Muscle layer of duodenum (tissue), 2 donors: ENCODE measurements at regions not wholly inside any gene's neighbourhood (a gene's known extent, or its start where the extent isn't known, plus 50 kb on each side); places are given as distances from the start of the nearest gene placed in this dataset.

Source experiments
- H3K27ac ChIP-seq: one replicate; pipeline ENCODE4 v1.7.0; 2013; ENCODE audit warnings: mild to moderate bottlenecking, low read length
- H3K27me3 ChIP-seq: one replicate; pipeline ENCODE4 v1.7.0; 2013; ENCODE audit warnings: low read depth, mild to moderate bottlenecking, control low read depth, low read length
- H3K36me3 ChIP-seq, 2 donors: one replicate each; pipeline ENCODE4 v1.7.0; 2013; ENCODE audit warnings: low read length in 2 of 2, control low read depth in 1 of 2, mild to moderate bottlenecking in 1 of 2; ENCODE audit not compliant: insufficient read depth in 2 of 2, control insufficient read depth in 1 of 2
- H3K4me1 ChIP-seq, 2 donors: one replicate each; pipeline ENCODE4 v1.7.0; 2013; ENCODE audit warnings: low read length in 2 of 2, mild to moderate bottlenecking in 2 of 2, control low read depth in 1 of 2, moderate library complexity in 1 of 2; ENCODE audit not compliant: insufficient read depth in 2 of 2, control insufficient read depth in 1 of 2
- H3K4me3 ChIP-seq, 2 donors: one replicate each; pipeline ENCODE4 v1.7.0; 2013; ENCODE audit warnings: low read length in 2 of 2, low read depth in 1 of 2, mild to moderate bottlenecking in 1 of 2
- H3K9me3 ChIP-seq, 2 donors: one replicate each; pipeline ENCODE4 v1.7.0; 2013; ENCODE audit warnings: low read length in 2 of 2, control low read depth in 1 of 2, mild to moderate bottlenecking in 1 of 2; ENCODE audit not compliant: control insufficient read depth in 1 of 2
- donor health status: healthy.

DNA sequence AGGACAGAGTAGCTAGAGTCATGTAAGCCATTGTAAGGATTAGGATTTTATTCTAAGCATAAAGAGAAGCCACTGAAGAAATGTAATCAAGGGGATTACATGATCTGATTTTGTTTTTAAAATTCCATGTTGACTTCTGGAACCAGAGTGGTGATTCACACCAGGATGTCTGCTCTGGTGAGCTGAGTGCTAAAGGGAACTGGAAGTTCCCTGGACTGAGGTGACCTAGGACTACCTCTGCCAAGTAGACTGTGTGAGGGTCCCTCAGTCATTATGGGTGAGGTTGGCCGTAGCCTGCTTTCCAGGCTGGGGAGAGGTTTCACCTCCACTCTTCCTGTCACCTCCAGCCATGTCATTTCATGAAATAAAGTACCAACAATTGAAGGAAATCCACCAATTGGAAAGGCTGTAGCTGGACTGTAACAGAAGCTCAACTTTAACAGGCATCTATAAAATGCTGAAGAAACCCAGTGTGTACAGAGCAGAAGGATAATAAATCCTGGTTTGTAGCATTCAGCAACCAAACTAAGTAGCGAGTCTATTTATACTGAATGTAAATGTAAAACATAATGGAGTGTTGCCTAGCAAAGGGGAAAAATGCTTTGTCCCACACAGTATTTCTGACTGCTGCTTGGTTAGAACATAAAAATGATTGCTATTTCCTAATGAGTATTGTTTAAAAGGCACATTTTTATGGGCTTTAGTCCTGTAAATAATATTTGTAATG is 507.4 kb upstream of the PKDCC start:
- H3K27ac ChIP-seq: no peak overlapping the region
- H3K27me3 ChIP-seq: no peaks in the 10 kb centered on the region
- H3K36me3 ChIP-seq: no peaks in the 10 kb centered on the region

DNA sequence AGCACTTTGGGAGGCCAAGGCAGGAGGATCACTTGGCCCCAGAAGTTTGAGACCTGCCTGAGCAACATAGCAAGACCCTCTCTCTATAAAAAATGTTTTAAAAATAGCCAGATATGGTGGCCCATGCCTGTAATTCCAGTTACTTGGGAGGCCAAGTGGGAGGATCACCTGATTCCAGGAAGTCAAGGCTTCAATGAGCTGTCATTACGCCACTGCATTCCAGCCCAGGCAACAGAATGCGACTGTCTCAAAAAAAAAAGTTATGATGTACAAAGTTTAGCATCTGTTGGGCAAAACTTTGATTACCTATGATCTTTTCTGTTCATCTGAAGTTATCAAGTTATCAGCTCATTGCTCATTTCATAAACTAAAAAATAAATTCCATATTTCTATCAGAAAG is 504.1 kb upstream of the PKDCC start:
- Histone ChIP-seq H3K27ac (no peak overlapping the region), H3K36me3 (no peaks in the 10 kb centered on the region), H3K9me3 (no peaks in the 10 kb centered on the region), H3K4me3 (no peak overlapping the region), H3K27me3 (no peaks in the 10 kb centered on the region), H3K4me1 (no peaks in the 10 kb centered on the region)

More for the DNA sequence above, 507.4 kb upstream of the PKDCC start:
- no peak overlapping the region for H3K4me3 ChIP-seq
- no peaks in the 10 kb centered on the region for H3K4me1 ChIP-seq
- no peaks in the 10 kb centered on the region for H3K9me3 ChIP-seq

DNA sequence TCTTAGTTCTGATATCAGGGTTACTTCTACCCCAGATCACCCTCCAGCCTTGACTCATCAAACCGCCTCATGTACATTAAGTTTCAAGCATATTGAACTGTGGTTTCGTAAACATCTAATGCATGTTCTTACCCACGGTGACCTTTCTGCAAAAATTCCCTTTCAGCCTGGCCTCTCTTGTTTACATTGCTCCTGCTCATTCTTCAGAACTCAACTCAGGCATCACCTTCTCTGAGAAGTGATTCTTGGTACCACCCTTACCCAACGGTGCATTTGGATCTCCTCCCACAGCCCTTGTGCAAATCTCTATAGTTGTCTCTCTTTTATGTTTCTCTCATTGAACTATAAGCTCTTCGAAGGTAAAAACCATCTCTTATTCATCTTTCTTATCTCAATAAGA is 503.1 kb upstream of the PKDCC start:
- Histone ChIP-seq H3K4me1 (no peaks in the 10 kb centered on the region), H3K4me3 (no peak overlapping the region), H3K27ac (no peak overlapping the region), H3K36me3 (no peaks in the 10 kb centered on the region), H3K27me3 (no peaks in the 10 kb centered on the region), H3K9me3 (no peaks in the 10 kb centered on the region)

DNA sequence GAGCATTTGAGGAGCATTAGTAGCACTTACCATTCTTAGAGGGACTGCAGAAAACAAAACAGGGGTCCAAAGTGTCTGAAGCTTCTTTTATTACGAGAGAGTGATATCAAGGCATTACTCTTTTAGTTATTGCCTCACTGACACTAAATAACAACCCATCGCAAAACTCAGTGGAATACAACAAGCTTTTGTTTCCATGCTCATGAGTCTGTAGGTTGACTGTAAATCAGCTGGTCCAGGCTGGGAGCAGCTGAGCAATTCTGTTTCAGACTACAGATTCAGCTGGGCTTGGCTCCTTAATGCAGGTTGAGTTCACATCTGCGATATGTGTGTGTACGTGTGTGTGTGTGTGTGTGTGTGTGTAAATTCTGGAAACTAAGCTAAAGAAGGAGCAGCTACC is 501.8 kb upstream of the PKDCC start:
- Histone ChIP-seq H3K9me3 (no peaks in the 10 kb centered on the region), H3K4me1 (no peaks in the 10 kb centered on the region), H3K36me3 (no peaks in the 10 kb centered on the region), H3K4me3 (no peak overlapping the region), H3K27me3 (no peaks in the 10 kb centered on the region), H3K27ac (no peak overlapping the region)

DNA sequence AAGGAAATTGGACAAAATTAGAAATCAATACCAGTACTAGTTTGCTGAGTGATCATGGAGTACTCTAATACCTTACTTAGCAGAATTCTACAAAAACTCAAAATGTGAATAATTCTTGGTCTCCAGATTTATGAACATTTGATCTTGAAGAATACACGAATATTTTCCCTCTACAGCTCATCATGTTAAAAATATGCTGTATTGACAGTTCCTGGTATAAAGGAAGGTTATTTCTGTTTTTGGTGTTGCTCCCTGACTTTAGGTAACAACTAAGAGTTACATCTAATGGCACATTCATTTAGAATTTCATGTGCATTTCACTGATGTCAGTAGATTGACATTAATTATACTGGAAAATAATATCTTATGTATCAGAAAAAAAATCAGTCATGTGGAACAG is 479.2 kb upstream of the PKDCC start:
- H3K9me3 ChIP-seq: no peaks in the 10 kb centered on the region
- no peaks in the 10 kb centered on the region for H3K27me3 ChIP-seq
- no peak overlapping the region for H3K4me3 ChIP-seq
- no peaks in the 10 kb centered on the region for H3K4me1 ChIP-seq
- no peak overlapping the region for H3K27ac ChIP-seq
- H3K36me3 ChIP-seq: no peaks in the 10 kb centered on the region

DNA sequence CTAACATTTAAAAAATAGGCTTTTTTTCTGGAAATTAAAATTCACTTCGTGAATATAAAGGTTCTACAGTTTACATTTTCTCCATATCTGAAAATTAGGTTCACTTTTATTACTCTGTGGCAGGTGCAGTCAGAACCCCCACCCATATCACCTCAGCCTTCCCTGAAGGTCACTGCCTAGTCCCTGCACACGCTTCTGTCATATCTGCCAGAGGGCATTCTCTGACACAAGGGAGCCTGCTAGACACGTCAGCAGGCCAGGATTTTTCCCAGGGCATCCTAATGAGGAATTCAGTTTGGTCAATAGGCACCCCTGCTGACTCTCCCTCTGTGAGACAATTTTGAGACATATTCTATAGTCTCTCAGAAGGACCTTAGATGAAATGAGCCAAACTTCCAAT is 475.7 kb upstream of the PKDCC start:
- Histone ChIP-seq H3K27me3 (no peaks in the 10 kb centered on the region), H3K4me3 (no peak overlapping the region), H3K27ac (no peak overlapping the region), H3K36me3 (no peaks in the 10 kb centered on the region), H3K9me3 (no peaks in the 10 kb centered on the region), H3K4me1 (no peaks in the 10 kb centered on the region)

DNA sequence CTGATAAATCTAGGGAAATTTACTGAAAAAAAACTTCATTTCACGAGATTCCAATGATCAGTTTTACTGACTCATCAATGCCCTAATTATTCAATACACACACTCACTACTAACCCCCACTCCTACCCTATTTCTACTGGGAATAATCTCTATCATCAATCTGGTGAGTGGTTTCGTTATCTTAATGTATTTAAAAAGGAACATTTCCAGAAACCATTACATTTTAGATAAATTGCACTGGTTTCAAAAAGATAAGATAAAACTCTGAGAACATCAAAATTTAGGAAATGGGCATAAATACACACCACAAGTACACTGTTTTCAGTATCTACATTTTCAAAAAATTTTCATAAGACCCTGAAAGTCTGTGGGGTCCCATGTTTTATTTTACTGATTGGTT is 471.4 kb upstream of the PKDCC start:
- H3K27me3 ChIP-seq: no peaks in the 10 kb centered on the region
- no peaks in the 10 kb centered on the region for H3K36me3 ChIP-seq
- H3K4me3 ChIP-seq: no peak overlapping the region
- no peaks in the 10 kb centered on the region for H3K9me3 ChIP-seq
- no peaks in the 10 kb centered on the region for H3K4me1 ChIP-seq
- H3K27ac ChIP-seq: no peak overlapping the region

DNA sequence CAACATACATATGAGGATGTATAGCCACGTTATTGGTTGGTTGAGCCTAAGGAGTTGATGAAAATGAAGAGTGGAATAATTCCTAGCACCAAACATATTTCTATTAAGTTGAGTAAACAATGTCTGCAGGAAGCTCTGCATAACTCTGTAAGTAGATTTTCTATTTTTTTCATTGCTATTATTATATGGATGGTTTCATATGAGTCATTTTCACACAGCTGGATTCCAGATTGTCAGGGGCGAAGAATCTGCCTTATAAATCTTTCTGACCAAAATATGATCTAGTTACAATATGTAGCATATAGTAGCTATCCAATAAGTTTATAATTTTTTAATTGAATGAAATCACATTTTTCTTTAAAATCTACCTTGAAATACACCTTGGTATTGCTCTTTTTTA is 468.0 kb upstream of the PKDCC start:
- Histone ChIP-seq H3K9me3 (peaks cover 7 to 11% of the 10 kb centered on the region in 2 donors), H3K4me1 (no peaks in the 10 kb centered on the region), H3K4me3 (no peak overlapping the region), H3K36me3 (no peaks in the 10 kb centered on the region), H3K27me3 (no peaks in the 10 kb centered on the region), H3K27ac (no peak overlapping the region)

DNA sequence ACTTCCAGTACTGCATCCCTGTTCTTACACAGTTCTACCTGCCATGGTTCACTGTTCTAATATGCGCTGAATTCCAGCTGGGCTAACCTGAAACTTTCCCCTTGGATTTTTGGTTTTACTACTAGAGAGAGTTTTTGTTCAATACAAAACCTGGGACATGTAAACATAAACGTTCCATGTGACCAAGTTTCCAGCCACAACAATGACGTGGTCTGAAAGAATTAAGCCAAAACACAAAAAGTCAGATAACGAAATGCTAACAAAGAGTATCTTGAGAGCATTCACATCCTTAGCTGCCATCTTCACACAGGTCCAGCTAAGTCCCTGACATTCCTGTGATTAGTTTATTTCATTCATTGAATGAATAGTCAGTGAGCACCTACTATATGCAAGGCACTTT is 467.0 kb upstream of the PKDCC start:
- Histone ChIP-seq H3K9me3 (peaks cover 7 to 17% of the 10 kb centered on the region in 2 donors), H3K27me3 (no peaks in the 10 kb centered on the region), H3K4me3 (no peak overlapping the region), H3K36me3 (no peaks in the 10 kb centered on the region), H3K4me1 (no peaks in the 10 kb centered on the region), H3K27ac (no peak overlapping the region)

DNA sequence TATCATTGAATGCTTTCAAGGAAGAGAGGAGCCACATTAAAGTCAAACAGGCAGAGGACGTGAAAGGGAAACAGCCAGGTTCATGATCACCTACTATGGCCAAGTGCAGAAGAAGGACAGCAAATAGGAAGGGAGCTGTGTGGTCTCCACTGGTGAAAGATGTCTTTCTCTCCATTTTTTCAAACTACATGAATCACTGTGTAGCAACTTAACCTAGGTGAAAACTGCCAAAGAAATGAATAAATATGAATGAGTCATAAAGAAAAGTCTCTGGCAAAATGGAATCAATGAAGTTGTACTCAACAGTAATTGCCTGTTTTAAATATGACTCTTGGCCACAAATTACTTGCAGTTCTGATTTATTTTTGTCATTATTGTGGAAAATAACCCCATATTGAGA is 452.6 kb upstream of the PKDCC start:
- Histone ChIP-seq H3K4me3 (no peak overlapping the region), H3K36me3 (no peaks in the 10 kb centered on the region), H3K27me3 (no peaks in the 10 kb centered on the region), H3K9me3 (no peaks in the 10 kb centered on the region), H3K27ac (no peak overlapping the region), H3K4me1 (peaks cover 0 to 13% of the 10 kb centered on the region in 2 donors)

DNA sequence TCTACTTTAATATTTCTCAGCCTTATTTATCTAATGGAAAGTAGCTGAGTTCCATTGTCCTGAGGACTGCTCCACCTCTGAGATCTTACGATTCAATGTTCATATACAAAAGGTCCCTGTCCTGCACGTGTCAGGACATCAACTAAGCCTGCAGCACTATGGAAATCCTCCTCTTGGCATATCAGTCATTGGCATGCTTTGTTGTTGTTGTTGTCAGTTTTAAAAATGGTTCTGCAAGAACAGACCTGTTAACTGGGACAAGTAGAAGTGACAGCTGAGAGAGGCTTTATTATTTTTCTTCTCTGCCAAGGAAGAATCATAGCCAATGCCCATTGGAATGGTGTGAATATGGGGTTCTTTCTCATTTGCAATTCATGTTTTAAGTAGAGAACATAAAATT is 450.1 kb upstream of the PKDCC start:
- no peaks in the 10 kb centered on the region for H3K27me3 ChIP-seq
- no peak overlapping the region for H3K4me3 ChIP-seq
- H3K9me3 ChIP-seq: no peaks in the 10 kb centered on the region
- H3K27ac ChIP-seq: no peak overlapping the region
- no peaks in the 10 kb centered on the region for H3K36me3 ChIP-seq
- peaks cover 0 to 13% of the 10 kb centered on the region in 2 donors for H3K4me1 ChIP-seq
